ENCODE measurements at regions not wholly inside any gene's neighbourhood (a gene's known extent, or its start where the extent isn't known, plus 50 kb on each side); places are given as distances from the start of the nearest gene placed in this dataset.

DNA sequence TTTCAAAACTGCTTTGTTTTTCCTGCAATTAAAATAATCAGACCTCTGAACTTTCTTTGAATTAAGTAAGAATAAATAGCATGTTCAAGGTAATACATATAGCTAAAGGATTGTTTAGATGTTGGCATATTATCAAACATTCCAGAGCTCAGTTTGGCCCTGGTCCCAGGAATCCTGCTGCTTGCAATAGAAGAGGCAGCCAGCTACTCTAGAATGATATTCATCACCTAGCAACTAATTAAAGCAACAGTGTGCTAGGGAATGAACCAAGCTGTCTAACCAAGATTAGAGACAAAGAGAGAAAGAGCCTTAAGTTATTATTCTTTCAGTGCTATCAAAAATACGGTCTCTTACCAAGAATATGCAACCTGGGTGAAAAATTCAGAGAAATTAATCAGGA, 460.9 kb downstream of the GABRG1 start:
- Histone ChIP-seq H3K4me1 (ENCODE audit: insufficient read depth, low read length) (peaks cover 21% of the 10 kb centered on the region), H3K36me3 (ENCODE audit: insufficient read depth, low read length) (no peaks in the 10 kb centered on the region), H2AFZ (ENCODE audit: low read depth, low read length) (no peak overlapping the region), H3K4me3 (ENCODE audit: low read length) (no peak overlapping the region), H3K9me3 (ENCODE audit: low read length) (no peaks in the 10 kb centered on the region), H3K27me3 (ENCODE audit: insufficient read depth, low read length) (no peaks in the 10 kb centered on the region)

- H3K4me1 ChIP-seq (ENCODE audit: insufficient read depth, low read length), result peaks cover 20% of the 10 kb centered on the region
- H3K9me3 ChIP-seq (ENCODE audit: low read length), result no peaks in the 10 kb centered on the region
- no peaks in the 10 kb centered on the region for H3K36me3 ChIP-seq (ENCODE audit: insufficient read depth, low read length)
- H3K27me3 ChIP-seq (ENCODE audit: insufficient read depth, low read length), result no peaks in the 10 kb centered on the region
- no peak overlapping the region for H2AFZ ChIP-seq (ENCODE audit: low read depth, low read length)
- no peak overlapping the region for H3K4me3 ChIP-seq (ENCODE audit: low read length)
Measured at GRCh38 chr4:45661893-45662292, 462.0 kb downstream of the GABRG1 start.

DNA sequence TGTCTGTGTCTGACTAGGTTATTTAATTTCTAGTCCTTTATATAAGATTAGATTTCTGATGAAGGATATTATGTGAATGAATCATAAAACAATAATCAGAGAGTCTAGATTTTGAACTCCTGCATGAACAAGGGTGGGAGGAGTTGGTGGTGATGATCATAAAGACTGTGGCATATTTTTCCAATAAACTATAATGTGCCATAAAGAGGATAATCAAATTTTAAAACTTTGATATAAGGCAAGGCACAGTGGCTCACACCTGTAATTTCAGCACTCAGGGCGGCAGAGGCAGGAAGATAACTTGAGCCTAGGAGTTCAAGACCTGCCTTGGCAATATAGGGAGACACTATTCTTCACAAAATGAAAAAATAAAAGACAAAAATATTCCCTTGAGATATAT, 473.3 kb downstream of the GABRG1 start:
- Histone ChIP-seq H3K4me3 (ENCODE audit: low read length) (no peak overlapping the region), H3K36me3 (ENCODE audit: insufficient read depth, low read length) (no peaks in the 10 kb centered on the region), H3K4me1 (ENCODE audit: insufficient read depth, low read length) (no peaks in the 10 kb centered on the region), H3K27me3 (ENCODE audit: insufficient read depth, low read length) (no peaks in the 10 kb centered on the region), H2AFZ (ENCODE audit: low read depth, low read length) (no peak overlapping the region), H3K9me3 (ENCODE audit: low read length) (no peaks in the 10 kb centered on the region)

DNA sequence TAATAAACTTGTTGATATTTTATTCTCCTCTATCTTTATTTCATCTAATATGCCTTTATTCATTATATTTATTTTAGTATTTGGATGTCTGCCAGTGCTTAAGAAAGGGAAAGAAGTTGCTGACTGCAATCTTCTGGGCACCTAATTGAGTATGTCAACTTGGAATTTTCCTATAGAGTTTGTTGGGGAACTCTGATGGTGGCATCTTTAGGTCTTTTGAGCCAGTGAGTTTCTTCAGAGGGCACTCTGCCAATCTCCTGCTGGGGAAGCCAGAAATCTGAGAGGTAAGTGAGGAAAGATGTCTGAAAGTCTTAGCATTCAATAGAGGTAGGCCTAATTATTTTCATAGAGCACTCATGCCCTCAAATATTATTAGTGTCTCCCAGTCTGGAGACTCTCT, 475.0 kb downstream of the GABRG1 start:
- no peak overlapping the region for H3K4me3 ChIP-seq (ENCODE audit: low read length)
- no peaks in the 10 kb centered on the region for H3K4me1 ChIP-seq (ENCODE audit: insufficient read depth, low read length)
- no peaks in the 10 kb centered on the region for H3K36me3 ChIP-seq (ENCODE audit: insufficient read depth, low read length)

DNA sequence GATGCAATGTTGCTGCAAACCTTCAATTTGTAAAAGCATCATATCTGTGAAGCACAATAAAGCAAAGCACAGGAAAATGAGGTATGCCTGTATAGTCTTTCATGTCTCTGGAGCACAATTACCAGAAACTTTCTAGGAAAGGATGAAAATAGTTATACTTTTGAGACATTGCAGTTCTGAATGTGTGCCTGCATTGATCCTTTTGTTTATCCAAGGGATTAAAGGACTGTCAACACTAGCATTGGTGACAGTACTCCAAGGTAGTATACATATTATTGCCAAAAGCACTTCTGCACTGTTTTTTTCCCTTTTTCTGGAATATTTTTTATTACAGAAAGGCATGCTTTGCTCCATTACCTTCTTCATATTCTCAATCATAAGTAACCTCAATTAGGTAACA, 476.0 kb downstream of the GABRG1 start:
- no peaks in the 10 kb centered on the region for H3K4me1 ChIP-seq (ENCODE audit: insufficient read depth, low read length)
- H2AFZ ChIP-seq (ENCODE audit: low read depth, low read length), result no peak overlapping the region
- H3K27me3 ChIP-seq (ENCODE audit: insufficient read depth, low read length), result no peaks in the 10 kb centered on the region
- no peak overlapping the region for H3K4me3 ChIP-seq (ENCODE audit: low read length)
- H3K9me3 ChIP-seq (ENCODE audit: low read length), result no peaks in the 10 kb centered on the region
- H3K36me3 ChIP-seq (ENCODE audit: insufficient read depth, low read length), result no peaks in the 10 kb centered on the region

More for the DNA sequence above, 475.0 kb downstream of the GABRG1 start:
- no peak overlapping the region for H2AFZ ChIP-seq (ENCODE audit: low read depth, low read length)
- no peaks in the 10 kb centered on the region for H3K27me3 ChIP-seq (ENCODE audit: insufficient read depth, low read length)
- H3K9me3 ChIP-seq (ENCODE audit: low read length), result no peaks in the 10 kb centered on the region

GRCh38 chr4:45646885-45647590, 476.8 kb downstream of the GABRG1 start:
- no peak overlapping the region for H2AFZ ChIP-seq (ENCODE audit: low read depth, low read length)
- no peaks in the 10 kb centered on the region for H3K27me3 ChIP-seq (ENCODE audit: insufficient read depth, low read length)
- H3K4me3 ChIP-seq (ENCODE audit: low read length), result no peak overlapping the region
- H3K4me1 ChIP-seq (ENCODE audit: insufficient read depth, low read length), result no peaks in the 10 kb centered on the region
- H3K36me3 ChIP-seq (ENCODE audit: insufficient read depth, low read length), result no peaks in the 10 kb centered on the region
- H3K9me3 ChIP-seq (ENCODE audit: low read length), result no peaks in the 10 kb centered on the region

GRCh38 chr4:45640281-45640680, 483.6 kb downstream of the GABRG1 start:
- Histone ChIP-seq H3K4me3 (ENCODE audit: low read length) (no peak overlapping the region), H3K36me3 (ENCODE audit: insufficient read depth, low read length) (no peaks in the 10 kb centered on the region), H3K9me3 (ENCODE audit: low read length) (no peaks in the 10 kb centered on the region), H3K27me3 (ENCODE audit: insufficient read depth, low read length) (no peaks in the 10 kb centered on the region), H2AFZ (ENCODE audit: low read depth, low read length) (no peak overlapping the region), H3K4me1 (ENCODE audit: insufficient read depth, low read length) (no peaks in the 10 kb centered on the region)

DNA sequence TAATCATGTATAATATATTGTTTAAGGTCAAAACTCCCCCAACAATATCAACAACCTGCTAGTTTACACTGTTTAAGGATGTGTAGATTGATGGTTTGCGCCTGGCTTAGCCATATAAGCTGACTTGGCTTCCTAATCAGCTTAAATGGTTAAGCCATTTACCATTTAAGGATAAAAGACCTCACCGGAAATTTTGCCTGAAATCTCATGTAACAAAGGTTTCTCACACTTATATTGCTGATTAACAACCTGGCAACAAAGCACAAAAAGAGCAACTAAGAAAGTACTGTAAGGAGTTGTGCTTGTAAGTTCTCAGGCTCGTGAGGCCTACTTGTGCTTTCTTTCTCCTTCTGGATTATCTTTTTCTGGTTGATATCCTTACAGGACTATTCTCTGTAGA, 485.2 kb downstream of the GABRG1 start:
- H3K4me3 ChIP-seq (ENCODE audit: low read length), result no peak overlapping the region
- H3K27me3 ChIP-seq (ENCODE audit: insufficient read depth, low read length), result no peaks in the 10 kb centered on the region
- no peaks in the 10 kb centered on the region for H3K36me3 ChIP-seq (ENCODE audit: insufficient read depth, low read length)
- H3K4me1 ChIP-seq (ENCODE audit: insufficient read depth, low read length), result no peaks in the 10 kb centered on the region
- no peaks in the 10 kb centered on the region for H3K9me3 ChIP-seq (ENCODE audit: low read length)
- no peak overlapping the region for H2AFZ ChIP-seq (ENCODE audit: low read depth, low read length)

GRCh38 chr4:45636175-45636574, 487.7 kb downstream of the GABRG1 start:
- Histone ChIP-seq H3K9me3 (ENCODE audit: low read length) (no peaks in the 10 kb centered on the region), H2AFZ (ENCODE audit: low read depth, low read length) (no peak overlapping the region), H3K27me3 (ENCODE audit: insufficient read depth, low read length) (no peaks in the 10 kb centered on the region), H3K36me3 (ENCODE audit: insufficient read depth, low read length) (no peaks in the 10 kb centered on the region), H3K4me1 (ENCODE audit: insufficient read depth, low read length) (no peaks in the 10 kb centered on the region), H3K4me3 (ENCODE audit: low read length) (no peak overlapping the region)

- H3K27me3 ChIP-seq (ENCODE audit: insufficient read depth, low read length), result no peaks in the 10 kb centered on the region
- no peaks in the 10 kb centered on the region for H3K4me1 ChIP-seq (ENCODE audit: insufficient read depth, low read length)
- no peak overlapping the region for H3K4me3 ChIP-seq (ENCODE audit: low read length)
- no peak overlapping the region for H2AFZ ChIP-seq (ENCODE audit: low read depth, low read length)
- H3K36me3 ChIP-seq (ENCODE audit: insufficient read depth, low read length), result no peaks in the 10 kb centered on the region
- H3K9me3 ChIP-seq (ENCODE audit: low read length), result no peaks in the 10 kb centered on the region
Measured at GRCh38 chr4:45629717-45630116, 494.1 kb downstream of the GABRG1 start.

GRCh38 chr4:45621971-45622370, 501.9 kb downstream of the GABRG1 start:
- Histone ChIP-seq H3K9me3 (ENCODE audit: low read length) (no peaks in the 10 kb centered on the region), H3K36me3 (ENCODE audit: insufficient read depth, low read length) (no peaks in the 10 kb centered on the region), H3K4me1 (ENCODE audit: insufficient read depth, low read length) (no peaks in the 10 kb centered on the region), H3K4me3 (ENCODE audit: low read length) (no peak overlapping the region), H3K27me3 (ENCODE audit: insufficient read depth, low read length) (no peaks in the 10 kb centered on the region), H2AFZ (ENCODE audit: low read depth, low read length) (no peak overlapping the region)

DNA sequence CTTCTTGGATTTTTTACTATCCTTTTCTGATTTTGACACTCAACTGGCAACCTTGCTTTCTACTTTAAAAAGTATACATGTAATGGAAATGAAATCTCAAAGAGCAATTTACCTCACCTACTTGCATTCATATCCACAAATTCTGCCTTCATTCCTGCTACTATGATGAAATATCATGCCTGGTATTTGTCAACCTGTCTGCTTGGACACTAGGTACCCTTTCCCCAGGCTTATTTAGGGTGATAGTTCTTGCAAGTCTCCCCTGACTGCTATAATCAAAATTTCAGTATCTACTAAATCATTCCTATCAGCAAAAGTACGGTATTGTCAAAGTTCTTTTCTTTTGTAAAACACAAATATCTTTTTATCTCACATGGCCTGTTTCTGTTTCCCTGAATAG, 503.0 kb downstream of the GABRG1 start:
- Histone ChIP-seq H3K9me3 (ENCODE audit: low read length) (no peaks in the 10 kb centered on the region), H2AFZ (ENCODE audit: low read depth, low read length) (no peak overlapping the region), H3K27me3 (ENCODE audit: insufficient read depth, low read length) (no peaks in the 10 kb centered on the region), H3K4me3 (ENCODE audit: low read length) (no peak overlapping the region), H3K36me3 (ENCODE audit: insufficient read depth, low read length) (no peaks in the 10 kb centered on the region), H3K4me1 (ENCODE audit: insufficient read depth, low read length) (no peaks in the 10 kb centered on the region)

DNA sequence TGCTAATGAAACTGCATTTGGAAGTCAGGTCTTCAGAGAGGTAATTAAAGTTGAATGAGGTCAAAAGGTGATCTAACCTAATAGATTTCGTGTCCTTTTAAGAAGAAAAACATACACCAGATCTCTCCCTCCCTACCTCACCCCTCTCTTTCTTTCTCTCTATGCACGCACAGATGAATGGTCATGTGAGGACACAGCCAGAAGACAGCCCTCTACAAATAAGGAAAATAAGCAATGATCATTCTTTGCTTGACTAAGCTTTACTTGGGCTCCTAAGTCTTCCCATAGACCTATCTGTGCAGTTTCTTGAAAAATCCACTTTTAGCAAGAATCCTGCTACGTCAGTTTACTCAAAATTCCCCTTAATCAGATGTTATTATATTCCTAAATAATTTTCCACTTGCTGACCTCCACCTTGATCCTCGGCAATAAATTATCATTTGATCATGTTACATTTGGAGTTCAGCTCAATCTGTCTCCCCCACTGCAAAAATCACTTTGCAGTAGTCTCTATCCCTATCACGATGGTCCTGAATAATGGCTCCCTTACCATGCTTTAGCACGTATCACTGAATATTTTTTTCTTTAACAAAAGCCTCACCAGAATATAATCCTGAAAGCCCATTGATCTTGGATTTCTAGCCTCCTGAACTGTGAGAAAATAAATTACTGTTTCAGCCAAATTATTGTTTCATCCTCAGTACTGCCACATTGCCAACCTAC, 527.3 kb downstream of the GABRG1 start:
- Histone ChIP-seq H3K27me3 (ENCODE audit: insufficient read depth, low read length) (no peaks in the 10 kb centered on the region), H3K36me3 (ENCODE audit: insufficient read depth, low read length) (no peaks in the 10 kb centered on the region), H2AFZ (ENCODE audit: low read depth, low read length) (no peak overlapping the region), H3K9me3 (ENCODE audit: low read length) (no peaks in the 10 kb centered on the region), H3K4me3 (ENCODE audit: low read length) (no peak overlapping the region), H3K4me1 (ENCODE audit: insufficient read depth, low read length) (no peaks in the 10 kb centered on the region)

- Histone ChIP-seq H3K36me3 (ENCODE audit: insufficient read depth, low read length) (no peaks in the 10 kb centered on the region), H3K4me1 (ENCODE audit: insufficient read depth, low read length) (no peaks in the 10 kb centered on the region), H3K9me3 (ENCODE audit: low read length) (no peaks in the 10 kb centered on the region), H3K27me3 (ENCODE audit: insufficient read depth, low read length) (no peaks in the 10 kb centered on the region), H2AFZ (ENCODE audit: low read depth, low read length) (no peak overlapping the region), H3K4me3 (ENCODE audit: low read length) (no peak overlapping the region)
Measured at GRCh38 chr4:45580334-45580733, 543.5 kb downstream of the GABRG1 start.
